Psoas muscle (tissue), 7 donors: ENCODE measurements at regions not wholly inside any gene's neighbourhood (a gene's known extent, or its start where the extent isn't known, plus 50 kb on each side); places are given as distances from the start of the nearest gene placed in this dataset.
"Not testable (repeated sequence)": the region's sequence is repeated elsewhere in the genome, so short reads cannot be mapped to it uniquely, and the experiment has no call there.

ENCODE experiments used
- ATAC-seq, 4 donors: fragments of 200-7000 bp; cut with Tn5 transposase; one replicate each; pipeline ENCODE4 v1.9.1; 2020; ENCODE audit warnings: moderate library complexity in 3 of 4, mild to moderate bottlenecking in 2 of 4
- DNase-seq, 2 donors: peaks; one replicate each; pipeline ENCODE4 v3.0.0-alpha.2; 2020
- H3K27ac ChIP-seq: fragments of 200-600 bp; one replicate; pipeline ENCODE4 v1.8.0; 2022
- H3K27me3 ChIP-seq, 3 donors: fragments of 200-600 bp in 1 of 3; one replicate each; pipeline versions ENCODE4 v1.6.1 to v1.8.0; 2013 to 2022; ENCODE audit warnings: low read length in 2 of 3, mild to moderate bottlenecking in 2 of 3, moderate library complexity in 1 of 3; ENCODE audit not compliant: insufficient read depth in 3 of 3
- H3K36me3 ChIP-seq, 2 donors: fragments of 200-600 bp in 1 of 2; one replicate each; pipeline versions ENCODE4 v1.6.1 to v1.8.0; 2013 to 2022; ENCODE audit warnings: low read depth in 1 of 2, mild to moderate bottlenecking in 1 of 2, moderate library complexity in 1 of 2; ENCODE audit not compliant: insufficient read depth in 1 of 2
- H3K4me1 ChIP-seq: fragments of 200-600 bp; one replicate; pipeline ENCODE4 v1.8.0; 2022
- H3K4me3 ChIP-seq: fragments of 200-600 bp; one replicate; pipeline ENCODE4 v1.8.0; 2022; ENCODE audit warnings: mild to moderate bottlenecking
- H3K9me3 ChIP-seq: fragments of 200-600 bp; one replicate; pipeline ENCODE4 v1.8.0; 2022
- WGBS, 3 donors: extraction: QIAGEN DNeasy Blood & Tissue Kit; methylation state at CpG; one replicate each; pipeline versions ENCODE4 v1.1.6 to v1.1.7; 2013; 5-methylcytosine and 5-hydroxymethylcytosine counted together
- intact Hi-C, 2 donors: fragments of 100-400 bp; cut with DNase I; formaldehyde crosslinking; loops; one replicate each; pipeline versions ENCODE4 v1.11.0 to v1.14.2; 2022
- TF ChIP-seq, protein P1 (sequence below): fragments of 200-600 bp; IDR thresholded peaks from one replicate; pipeline ENCODE4 v1.8.0; 2022; ENCODE audit warnings: antibody characterized with exemption
- donor health status: healthy with polysubstance abuse.
- donor health status: DM: no; HTN: no; CAD: no; lungs with moderate emphysema.
- donor health status: Bipolar disorder and iron deficiency.
- donor health status: healthy.
- donor health status: DM: yes; HTN: yes; CAD: no.
- donor health status: DM: no; HTN: no; CAD: no.
- donor health status: DM: yes; HTN: yes; CAD: no.

DNA sequence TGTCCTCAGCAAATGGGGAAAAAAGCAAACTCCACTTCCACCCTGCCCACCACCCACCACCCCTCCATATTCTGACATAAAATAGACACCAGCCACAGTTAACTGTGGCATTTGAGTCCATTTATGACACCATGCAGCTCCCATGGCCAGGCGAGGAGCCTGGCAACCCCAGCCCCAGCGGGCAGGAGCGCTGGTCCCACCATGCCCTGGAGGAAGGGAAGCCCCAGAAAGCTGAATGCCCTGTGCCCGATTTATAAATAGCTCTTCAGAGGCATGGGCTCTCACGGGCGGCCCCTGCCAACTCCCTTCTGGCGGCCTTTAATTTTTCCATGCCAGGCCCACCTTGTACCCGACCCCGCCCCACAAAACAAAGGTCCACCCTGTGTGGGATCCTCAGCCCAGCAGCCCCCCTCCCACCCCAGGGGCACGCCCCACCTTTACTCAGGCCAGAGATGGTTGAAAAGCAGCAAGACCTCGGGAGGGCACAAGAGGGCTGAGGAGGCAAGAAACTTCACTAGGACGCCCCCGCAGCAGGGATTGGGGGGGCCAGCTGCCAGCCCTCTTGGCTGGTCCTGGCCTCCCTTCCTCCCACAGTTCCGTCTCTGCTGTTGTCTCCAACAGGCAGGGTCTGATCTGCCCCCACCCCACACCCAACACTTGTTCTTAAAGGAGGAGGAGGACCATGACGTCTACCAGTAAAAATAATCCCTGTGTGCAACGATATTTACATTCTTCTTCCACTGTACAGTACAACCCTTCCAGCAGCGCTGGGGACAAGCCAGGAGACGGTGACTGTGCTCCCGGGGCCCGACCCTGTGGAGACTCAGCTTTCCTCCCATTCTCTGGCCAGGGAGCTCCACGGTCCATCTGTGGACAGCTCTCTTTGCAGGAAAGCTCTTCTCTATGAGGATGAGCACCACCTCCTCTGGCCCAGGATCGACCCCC, 115.6 kb upstream of the CDYL start:
- peaks cover 36% of the 10 kb centered on the region for H3K4me1 ChIP-seq
- DNase-seq (peak in 1 of 2 donors; percentile 85), ATAC-seq (peak in 3 of 4 donors; percentile 60 to 77 (median 70))
- no peaks in the 10 kb centered on the region for H3K27me3 ChIP-seq
- no peaks in the 10 kb centered on the region for H3K9me3 ChIP-seq
- H3K27ac ChIP-seq, result peak overlapping the region; percentile 77
- peak overlapping the region; percentile 60 for H3K4me3 ChIP-seq
- H3K36me3 ChIP-seq, result no peaks in the 10 kb centered on the region
- 35 to 54% (median 36%) methylated on average over 22 of the region's 22 CpGs for WGBS, 3 donors
- intact Hi-C loops, result loop anchor here in 1 of 2 donors (5.0 kb wide), 1 partner anchor 112 kb away; no protein-coding TSS in a partner anchor
- TF ChIP-seq, protein P1, sequence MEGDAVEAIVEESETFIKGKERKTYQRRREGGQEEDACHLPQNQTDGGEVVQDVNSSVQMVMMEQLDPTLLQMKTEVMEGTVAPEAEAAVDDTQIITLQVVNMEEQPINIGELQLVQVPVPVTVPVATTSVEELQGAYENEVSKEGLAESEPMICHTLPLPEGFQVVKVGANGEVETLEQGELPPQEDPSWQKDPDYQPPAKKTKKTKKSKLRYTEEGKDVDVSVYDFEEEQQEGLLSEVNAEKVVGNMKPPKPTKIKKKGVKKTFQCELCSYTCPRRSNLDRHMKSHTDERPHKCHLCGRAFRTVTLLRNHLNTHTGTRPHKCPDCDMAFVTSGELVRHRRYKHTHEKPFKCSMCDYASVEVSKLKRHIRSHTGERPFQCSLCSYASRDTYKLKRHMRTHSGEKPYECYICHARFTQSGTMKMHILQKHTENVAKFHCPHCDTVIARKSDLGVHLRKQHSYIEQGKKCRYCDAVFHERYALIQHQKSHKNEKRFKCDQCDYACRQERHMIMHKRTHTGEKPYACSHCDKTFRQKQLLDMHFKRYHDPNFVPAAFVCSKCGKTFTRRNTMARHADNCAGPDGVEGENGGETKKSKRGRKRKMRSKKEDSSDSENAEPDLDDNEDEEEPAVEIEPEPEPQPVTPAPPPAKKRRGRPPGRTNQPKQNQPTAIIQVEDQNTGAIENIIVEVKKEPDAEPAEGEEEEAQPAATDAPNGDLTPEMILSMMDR, result peak; percentile 5

DNA sequence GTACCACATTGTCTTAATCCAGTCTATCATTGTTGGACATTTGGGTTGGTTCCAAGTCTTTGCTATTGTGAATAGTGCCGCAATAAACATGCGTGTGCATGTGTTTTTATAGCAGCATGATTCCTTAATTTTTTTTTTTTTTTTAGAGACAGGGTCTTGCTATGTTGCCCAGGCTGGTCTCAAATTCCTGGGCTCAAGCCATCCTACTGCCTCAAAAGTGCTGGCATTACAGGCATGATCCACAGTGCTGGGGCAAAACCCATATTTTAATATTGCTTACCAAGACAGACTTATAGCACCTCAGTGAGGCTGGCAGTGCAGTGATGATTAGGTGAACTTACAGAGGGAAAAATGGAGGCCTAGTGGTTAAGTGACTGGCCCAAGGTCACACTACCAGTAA, 116.5 kb upstream of the CDYL start:
- Histone ChIP-seq H3K27ac (peak overlapping the region; percentile 77), H3K4me3 (peak overlapping the region; percentile 60), H3K4me1 (peaks cover 29% of the 10 kb centered on the region)
- H3K27me3 ChIP-seq, DNase-seq, ATAC-seq, H3K36me3 ChIP-seq, H3K9me3 ChIP-seq: not testable (repeated sequence)
- intact Hi-C loops, result loop anchor here in 1 of 2 donors (5.0 kb wide), 1 partner anchor 113 kb away; no protein-coding TSS in a partner anchor
- WGBS, 3 donors, result 83 to 96% (median 93%) methylated on average over 2 of the region's 2 CpGs

DNA sequence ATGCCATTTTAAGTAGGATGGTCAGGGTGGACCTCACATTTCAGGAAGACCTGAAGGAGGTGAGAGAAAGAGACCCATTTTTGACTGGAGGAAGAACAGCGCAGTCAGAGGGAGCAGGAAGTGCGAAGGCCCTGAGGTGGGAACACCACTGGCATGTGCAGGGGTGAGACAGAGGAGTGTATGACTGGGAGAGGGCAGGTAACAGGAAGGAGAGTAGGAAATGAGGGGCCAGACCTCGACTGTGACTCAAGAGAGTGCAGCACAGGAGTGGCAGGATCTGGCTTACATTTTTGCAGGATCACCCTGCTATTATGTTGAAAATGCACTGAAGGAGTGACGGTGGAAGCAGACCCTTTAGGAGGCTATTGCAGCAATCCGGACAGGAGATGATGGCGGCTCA, 117.7 kb upstream of the CDYL start:
- Histone ChIP-seq H3K27ac (no peak overlapping the region), H3K4me3 (no peak overlapping the region)

DNA sequence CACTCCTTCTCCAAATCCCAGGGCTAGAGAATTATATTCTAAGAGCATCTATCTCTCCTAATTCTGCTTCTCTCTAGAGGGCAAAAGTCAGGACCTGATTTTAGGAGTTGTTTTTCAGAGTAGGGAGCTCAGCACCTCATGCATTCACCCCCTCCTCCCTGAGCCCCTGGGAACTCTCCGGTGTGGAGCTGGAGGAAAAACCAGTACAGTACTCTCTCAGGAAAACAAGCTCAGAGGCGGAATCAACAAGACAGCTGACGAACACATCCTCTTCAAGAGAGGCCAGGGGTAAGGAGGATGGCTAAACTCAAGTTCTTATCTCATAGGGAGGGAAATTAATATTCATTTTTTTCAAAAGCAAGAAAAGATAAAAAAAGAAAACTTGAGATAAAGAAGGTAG, 120.1 kb upstream of the CDYL start:
- Histone ChIP-seq H3K36me3 (no peaks in the 10 kb centered on the region), H3K27ac (no peak overlapping the region), H3K4me1 (peaks cover 7% of the 10 kb centered on the region), H3K9me3 (peaks cover 9% of the 10 kb centered on the region), H3K4me3 (no peak overlapping the region), H3K27me3 (no peaks in the 10 kb centered on the region)
- WGBS, 3 donors, result 72 to 78% (median 74%) methylated on average over 3 of the region's 3 CpGs
- ATAC-seq (no peak), DNase-seq (no peak)
- intact Hi-C loops, result no loop called here
- TF ChIP-seq, protein P1, result no peak

More for the DNA sequence above, 117.7 kb upstream of the CDYL start:
- Histone ChIP-seq H3K36me3 (no peaks in the 10 kb centered on the region), H3K9me3 (no peaks in the 10 kb centered on the region), H3K27me3 (no peaks in the 10 kb centered on the region), H3K4me1 (peaks cover 17% of the 10 kb centered on the region)
- TF ChIP-seq, protein P1, result no peak
- no peak for DNase-seq
- intact Hi-C loops, result no loop called here
- whole genome bisulfite sequencing, 3 donors, result 76 to 88% (median 83%) methylated on average over 6 of the region's 6 CpGs
- no peak for ATAC-seq

DNA sequence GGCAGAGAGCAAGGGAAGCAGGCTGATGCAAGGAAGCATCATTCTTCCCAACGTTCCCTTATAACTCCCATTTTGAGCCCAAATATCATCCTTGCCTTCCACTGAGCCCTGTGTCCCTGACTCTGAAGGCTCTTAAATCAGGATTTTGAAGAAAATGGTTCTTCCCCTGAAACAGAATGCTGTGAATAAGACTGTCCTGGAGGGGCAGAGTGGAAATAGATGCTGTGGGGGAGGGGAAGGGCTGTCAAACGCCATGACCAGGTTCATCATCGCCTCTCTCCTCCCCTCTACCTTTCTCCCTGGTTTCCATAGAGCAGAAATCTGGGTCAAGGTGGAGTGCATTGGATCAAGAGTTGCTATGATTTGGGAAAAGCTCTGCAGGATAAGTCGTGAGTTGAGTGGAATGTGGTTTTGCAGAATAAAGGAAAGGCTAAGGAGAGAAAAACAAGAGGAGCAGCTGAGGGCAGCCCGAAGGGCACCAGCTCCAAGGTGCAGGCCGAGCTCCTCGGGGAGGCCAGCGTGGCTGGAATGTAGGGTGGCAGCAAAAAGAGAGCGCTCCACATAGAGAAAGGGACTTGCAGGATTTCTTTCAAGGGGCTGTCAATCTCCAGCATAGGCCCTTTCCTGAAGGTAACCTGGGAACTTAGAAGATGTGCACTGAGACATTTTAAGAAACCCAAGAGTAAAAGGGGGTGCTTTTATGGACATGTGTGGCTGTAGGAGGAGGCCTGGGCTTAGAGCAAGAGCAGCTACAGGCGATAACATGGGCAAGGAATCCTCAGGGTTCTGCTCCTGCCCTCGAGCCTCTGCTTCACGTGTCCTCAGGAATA, 120.8 kb upstream of the CDYL start:
- no peaks in the 10 kb centered on the region for H3K27me3 ChIP-seq
- intact Hi-C loops, result no loop called here
- WGBS, 3 donors, result 67 to 76% (median 76%) methylated on average over 12 of the region's 12 CpGs

More for the DNA sequence above, 120.8 kb upstream of the CDYL start:
- TF ChIP-seq, protein P1, result no peak
- Histone ChIP-seq H3K9me3 (peaks cover 9% of the 10 kb centered on the region), H3K27ac (no peak overlapping the region), H3K36me3 (no peaks in the 10 kb centered on the region), H3K4me3 (no peak overlapping the region), H3K4me1 (peaks cover under 1% of the 10 kb centered on the region)
- no peak for ATAC-seq
- DNase-seq, result no peak
